Mononuclear cell (primary cell): ENCODE measurements at regions not wholly inside any gene's neighbourhood (a gene's known extent, or its start where the extent isn't known, plus 50 kb on each side); places are given as distances from the start of the nearest gene placed in this dataset.

ENCODE experiments used
- H3K27me3 ChIP-seq: 2 replicates; pipeline ENCODE4 v1.6.0; 2011; ENCODE audit warnings: low read length, control low read depth; ENCODE audit not compliant: insufficient read depth
- H3K4me1 ChIP-seq: 2 replicates; pipeline ENCODE4 v1.5.1; 2011; ENCODE audit warnings: mild to moderate bottlenecking, low read length, control low read depth; ENCODE audit not compliant: insufficient read depth
- H3K4me3 ChIP-seq: 2 replicates; pipeline ENCODE4 v1.5.1; 2011; ENCODE audit warnings: mild to moderate bottlenecking, low read length, moderate library complexity
- H3K9me3 ChIP-seq: 2 replicates; pipeline ENCODE4 v1.5.1; 2011; ENCODE audit warnings: low read depth, mild to moderate bottlenecking, control low read depth, low read length

DNA sequence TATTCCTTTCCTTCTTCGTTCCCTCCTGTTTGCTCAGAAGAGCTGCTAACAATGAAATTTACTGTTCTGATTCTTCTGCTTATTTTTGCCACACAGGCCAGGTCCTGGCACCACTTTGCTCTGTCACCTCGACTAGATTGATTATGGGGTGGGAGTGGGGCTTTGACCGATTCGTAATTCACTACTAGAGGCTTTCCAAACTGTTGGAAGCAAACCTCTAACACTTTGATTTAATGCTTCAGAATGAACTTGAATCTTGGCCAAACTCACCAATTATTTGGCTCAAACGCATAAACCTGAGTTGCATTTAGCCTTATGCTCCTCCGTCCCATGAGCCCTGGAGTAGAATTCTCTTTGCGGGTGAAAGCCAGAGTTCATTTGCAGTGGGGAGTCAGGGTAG, 476.2 kb upstream of the FZD8 start:
- no peaks in the 10 kb centered on the region for H3K4me1 ChIP-seq
- no peak overlapping the region for H3K4me3 ChIP-seq
- H3K27me3 ChIP-seq = no peaks in the 10 kb centered on the region
- no peaks in the 10 kb centered on the region for H3K9me3 ChIP-seq

DNA sequence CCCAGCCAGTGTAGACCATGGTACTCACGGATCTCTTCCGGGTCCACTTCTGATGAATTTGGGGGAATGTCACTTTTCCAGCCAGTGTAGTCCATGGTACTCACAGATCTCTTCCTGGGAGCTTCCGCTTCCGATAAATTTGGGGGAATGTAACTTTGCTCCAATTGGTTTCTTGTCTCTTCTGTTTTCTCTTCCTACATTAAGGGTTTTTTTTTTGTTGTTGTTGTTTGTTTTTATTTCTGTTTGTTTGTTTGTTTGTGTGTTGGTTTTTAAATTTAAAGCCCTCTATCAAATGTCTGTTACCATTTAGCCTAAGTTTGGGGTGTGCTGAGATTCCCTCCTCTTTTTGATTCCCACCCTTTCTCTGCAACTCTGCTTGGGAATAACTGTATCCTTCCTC, 475.8 kb upstream of the FZD8 start:
- Histone ChIP-seq H3K27me3 (no peaks in the 10 kb centered on the region), H3K9me3 (no peaks in the 10 kb centered on the region), H3K4me1 (no peaks in the 10 kb centered on the region), H3K4me3 (no peak overlapping the region)

DNA sequence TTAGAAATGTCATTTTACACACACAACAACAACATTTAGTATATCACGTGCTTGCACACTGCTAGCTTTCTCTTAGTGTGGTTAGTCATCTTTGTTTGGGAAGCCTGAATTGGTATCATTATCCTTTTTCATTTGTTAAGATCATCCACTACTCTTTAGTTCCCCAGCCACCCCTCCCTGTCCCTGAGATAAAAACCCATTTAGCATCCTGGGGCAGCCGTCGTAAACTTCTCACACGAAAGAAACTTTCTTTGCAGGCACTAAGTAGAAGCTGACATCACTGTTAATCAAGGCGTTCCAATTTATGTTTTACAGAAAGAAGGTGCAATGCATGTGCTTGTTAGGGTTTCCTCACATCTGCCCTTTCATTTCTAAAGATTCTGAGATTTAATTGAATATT, 475.1 kb upstream of the FZD8 start:
- H3K4me1 ChIP-seq = no peaks in the 10 kb centered on the region
- no peak overlapping the region for H3K4me3 ChIP-seq
- H3K9me3 ChIP-seq = no peaks in the 10 kb centered on the region
- no peaks in the 10 kb centered on the region for H3K27me3 ChIP-seq

DNA sequence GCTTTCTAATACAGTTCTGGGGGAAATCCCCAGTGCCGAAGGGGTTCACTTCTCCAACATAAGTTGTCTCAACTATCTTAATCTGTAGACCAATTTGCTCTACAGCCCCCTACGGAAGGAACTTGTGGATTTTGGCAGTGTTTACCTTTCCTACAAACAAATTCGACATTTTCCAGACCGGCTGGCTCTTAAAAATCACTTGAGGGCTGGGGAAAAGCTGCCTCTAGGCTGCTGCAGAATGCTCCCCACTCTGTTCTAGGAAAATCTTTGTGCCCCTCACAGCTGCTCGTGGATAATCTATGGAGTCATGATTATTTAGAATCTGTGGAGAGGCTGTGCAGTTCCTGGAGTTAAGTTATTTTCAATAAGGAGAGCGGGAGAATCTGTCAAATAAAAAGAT, 474.6 kb upstream of the FZD8 start:
- Histone ChIP-seq H3K4me3 (no peak overlapping the region), H3K4me1 (no peaks in the 10 kb centered on the region), H3K9me3 (no peaks in the 10 kb centered on the region), H3K27me3 (no peaks in the 10 kb centered on the region)

GRCh38 chr10:36116040-36116439, 473.9 kb upstream of the FZD8 start:
- no peak overlapping the region for H3K4me3 ChIP-seq
- H3K4me1 ChIP-seq = no peaks in the 10 kb centered on the region
- H3K27me3 ChIP-seq = no peaks in the 10 kb centered on the region
- no peaks in the 10 kb centered on the region for H3K9me3 ChIP-seq

DNA sequence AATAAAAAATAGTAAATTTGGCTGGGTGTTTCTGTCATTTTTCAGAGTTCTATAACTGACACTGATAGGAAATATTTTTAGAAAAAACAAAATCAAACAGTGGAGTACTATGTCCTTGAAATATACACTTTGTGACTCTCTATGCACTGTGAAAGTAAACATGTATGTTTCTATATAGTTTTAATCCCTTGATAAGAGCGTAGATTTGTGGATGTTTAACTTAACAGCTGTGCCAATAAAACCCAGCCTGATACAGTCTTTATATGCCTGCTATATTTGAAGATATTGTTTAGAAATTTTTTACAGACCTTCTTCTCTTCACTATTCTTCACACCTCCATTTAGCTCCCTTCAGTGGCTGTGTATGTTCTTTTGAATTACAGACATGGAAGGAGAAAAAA, 473.3 kb upstream of the FZD8 start:
- H3K4me1 ChIP-seq = no peaks in the 10 kb centered on the region
- H3K9me3 ChIP-seq = no peaks in the 10 kb centered on the region
- no peak overlapping the region for H3K4me3 ChIP-seq
- no peaks in the 10 kb centered on the region for H3K27me3 ChIP-seq

DNA sequence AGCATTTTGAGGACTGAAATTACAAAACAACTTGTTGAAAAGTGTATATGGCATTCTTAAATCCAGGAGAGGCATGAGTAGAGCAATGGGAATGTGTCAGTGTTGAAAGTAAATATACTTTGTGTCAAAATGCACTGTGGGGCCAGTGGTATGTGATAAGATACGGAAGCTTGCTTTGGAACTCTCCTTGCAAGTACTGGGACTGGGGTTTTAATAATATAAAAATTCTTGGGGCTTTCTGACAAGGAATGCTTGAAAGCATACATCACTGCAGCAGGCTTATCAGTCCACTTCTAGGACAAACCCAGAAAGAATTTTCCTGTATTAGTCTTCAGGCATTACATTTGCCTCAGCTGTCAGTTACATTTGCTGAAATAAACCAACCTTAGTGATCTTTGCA, 472.8 kb upstream of the FZD8 start:
- no peaks in the 10 kb centered on the region for H3K9me3 ChIP-seq
- no peaks in the 10 kb centered on the region for H3K27me3 ChIP-seq
- no peak overlapping the region for H3K4me3 ChIP-seq
- no peaks in the 10 kb centered on the region for H3K4me1 ChIP-seq

- Histone ChIP-seq H3K4me1 (no peaks in the 10 kb centered on the region), H3K4me3 (no peak overlapping the region), H3K27me3 (no peaks in the 10 kb centered on the region), H3K9me3 (no peaks in the 10 kb centered on the region)
Measured at GRCh38 chr10:36114141-36114540, 472.0 kb upstream of the FZD8 start.

GRCh38 chr10:36111676-36112075, 469.6 kb upstream of the FZD8 start:
- Histone ChIP-seq H3K9me3 (no peaks in the 10 kb centered on the region), H3K27me3 (no peaks in the 10 kb centered on the region), H3K4me3 (no peak overlapping the region), H3K4me1 (no peaks in the 10 kb centered on the region)

DNA sequence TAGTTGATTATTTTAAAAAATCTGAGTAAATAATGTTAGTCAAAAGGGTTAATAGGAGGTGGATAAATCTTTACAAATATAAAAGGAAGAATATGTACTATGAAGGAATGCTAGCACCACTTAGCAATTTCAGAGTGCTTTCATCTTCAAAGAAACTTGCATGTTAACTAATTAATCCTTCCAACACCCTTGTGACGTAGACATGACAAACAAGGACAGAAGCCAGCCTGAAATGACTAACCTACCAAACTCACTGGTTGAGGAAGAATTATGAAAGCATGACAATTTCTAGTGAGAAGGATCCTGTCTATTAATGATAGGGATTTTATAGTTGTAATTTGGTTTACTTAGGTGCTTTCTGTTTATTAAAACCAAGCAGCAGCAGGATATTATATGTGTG, 468.0 kb upstream of the FZD8 start:
- Histone ChIP-seq H3K4me1 (no peaks in the 10 kb centered on the region), H3K4me3 (no peak overlapping the region), H3K9me3 (no peaks in the 10 kb centered on the region), H3K27me3 (no peaks in the 10 kb centered on the region)

- no peaks in the 10 kb centered on the region for H3K4me1 ChIP-seq
- no peaks in the 10 kb centered on the region for H3K9me3 ChIP-seq
- no peak overlapping the region for H3K4me3 ChIP-seq
- H3K27me3 ChIP-seq = no peaks in the 10 kb centered on the region
Measured at GRCh38 chr10:36109399-36110023, 467.4 kb upstream of the FZD8 start.

- Histone ChIP-seq H3K4me1 (no peaks in the 10 kb centered on the region), H3K4me3 (no peak overlapping the region), H3K9me3 (no peaks in the 10 kb centered on the region), H3K27me3 (no peaks in the 10 kb centered on the region)
Measured at GRCh38 chr10:36097696-36098095, 455.6 kb upstream of the FZD8 start.

DNA sequence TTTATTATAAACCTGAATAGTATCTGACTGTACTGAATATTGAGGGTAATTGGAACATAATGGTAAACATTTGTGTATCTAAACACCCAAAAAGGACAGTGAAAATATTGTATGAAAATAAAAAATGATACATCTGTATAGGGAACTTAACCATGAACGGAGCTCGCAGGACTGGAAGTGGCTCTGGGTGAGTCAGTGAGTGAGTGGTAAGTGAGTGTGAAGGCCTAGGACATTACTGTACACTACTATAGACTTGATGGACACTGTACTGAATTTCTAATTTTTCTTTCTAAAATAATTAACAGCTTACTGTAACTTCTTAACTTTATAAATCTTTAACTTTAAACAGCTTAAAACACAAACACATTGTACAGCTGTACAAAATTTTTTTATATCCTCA, 454.5 kb upstream of the FZD8 start:
- H3K4me3 ChIP-seq = no peak overlapping the region
- H3K27me3 ChIP-seq = no peaks in the 10 kb centered on the region
- no peaks in the 10 kb centered on the region for H3K9me3 ChIP-seq
- no peaks in the 10 kb centered on the region for H3K4me1 ChIP-seq

GRCh38 chr10:36094096-36094495, 452.0 kb upstream of the FZD8 start:
- H3K4me1 ChIP-seq = no peaks in the 10 kb centered on the region
- H3K27me3 ChIP-seq = no peaks in the 10 kb centered on the region
- H3K4me3 ChIP-seq = no peak overlapping the region
- no peaks in the 10 kb centered on the region for H3K9me3 ChIP-seq

- H3K27me3 ChIP-seq = no peaks in the 10 kb centered on the region
- H3K4me1 ChIP-seq = no peaks in the 10 kb centered on the region
- H3K4me3 ChIP-seq = no peak overlapping the region
- H3K9me3 ChIP-seq = no peaks in the 10 kb centered on the region
Measured at GRCh38 chr10:36092116-36092515, 450.0 kb upstream of the FZD8 start.

- Histone ChIP-seq H3K4me1 (no peaks in the 10 kb centered on the region), H3K9me3 (no peaks in the 10 kb centered on the region), H3K4me3 (no peak overlapping the region), H3K27me3 (no peaks in the 10 kb centered on the region)
Measured at GRCh38 chr10:36091007-36091406, 448.9 kb upstream of the FZD8 start.
